Tibial artery (tissue), 4 donors: ENCODE measurements at regions not wholly inside any gene's neighbourhood (a gene's known extent, or its start where the extent isn't known, plus 50 kb on each side); places are given as distances from the start of the nearest gene placed in this dataset.
"Not testable (repeated sequence)": the region's sequence is repeated elsewhere in the genome, so short reads cannot be mapped to it uniquely, and the experiment has no call there.

Source experiments
- DNase-seq, 2 donors: peaks; one replicate each; pipeline ENCODE4 v3.0.0-alpha.2; 2019
- H3K27ac ChIP-seq, 2 donors: fragments of 200-600 bp; sonication (generic) in 1 of 2; 1 replicate in 1 of 2; 2 replicates in 1 of 2; pipeline ENCODE4 v1.5.1; 2018 to 2019; ENCODE audit warnings: mild to moderate bottlenecking in 1 of 2
- H3K27me3 ChIP-seq, 2 donors: fragments of 200-600 bp; sonication (generic) in 1 of 2; one replicate each; pipeline versions ENCODE4 v1.5.1 to v1.6.0; 2016 to 2019
- H3K36me3 ChIP-seq, 3 donors: fragments of 200-600 bp; sonication (generic) in 2 of 3; one replicate each; pipeline ENCODE4 v1.5.1; 2016 to 2019; ENCODE audit warnings: mild to moderate bottlenecking in 2 of 3
- H3K4me1 ChIP-seq, 4 donors: fragments of 200-600 bp; sonication (generic) in 2 of 4; 1 replicate in 3 of 4; 2 replicates in 1 of 4; pipeline ENCODE4 v1.5.1; 2016 to 2019
- H3K4me3 ChIP-seq, 2 donors: fragments of 200-600 bp; sonication (generic) in 1 of 2; 1 replicate in 1 of 2; 2 replicates in 1 of 2; pipeline ENCODE4 v1.5.1; 2018 to 2019; ENCODE audit warnings: mild to moderate bottlenecking in 2 of 2
- H3K9me3 ChIP-seq, 3 donors: fragments of 200-600 bp; sonication (generic) in 1 of 3; one replicate each; pipeline ENCODE4 v1.5.1; 2016 to 2019
- CTCF ChIP-seq, 2 experiments: fragments of 200-600 bp in 1 of 2; fragments of 450-650 bp in 1 of 2; IDR thresholded peaks; one replicate each; pipeline ENCODE4 v1.5.1; 2017 to 2019; ENCODE audit warnings: antibody characterized with exemption in 2 of 2, mild to moderate bottlenecking in 1 of 2, moderate library complexity in 1 of 2
- intact Hi-C: fragments of 100-400 bp; cut with DNase I; formaldehyde crosslinking; loops from one replicate; pipeline ENCODE4 v1.15.0; 2023; ENCODE audit warnings: low total_unique reads

GRCh38 chr9:22227986-22228385 lies 218.6 kb upstream of the DMRTA1 start:
- no peaks in the 10 kb centered on the region for H3K36me3 ChIP-seq
- H3K27ac ChIP-seq, result no peak overlapping the region
- no peak for DNase-seq
- no peaks in the 10 kb centered on the region for H3K27me3 ChIP-seq
- no peaks in the 10 kb centered on the region for H3K4me1 ChIP-seq
- intact Hi-C loops, result no loop called here
- peaks cover 0 to 8% (median 0%) of the 10 kb centered on the region in 3 donors for H3K9me3 ChIP-seq
- H3K4me3 ChIP-seq, result no peak overlapping the region
- TF ChIP-seq CTCF (IDR thresholded peaks at IDR 0.05), result no peak

GRCh38 chr9:22228542-22228941 lies 218.1 kb upstream of the DMRTA1 start:
- Histone ChIP-seq H3K36me3 (no peaks in the 10 kb centered on the region), H3K4me3 (no peak overlapping the region), H3K27ac (no peak overlapping the region), H3K27me3 (no peaks in the 10 kb centered on the region), H3K9me3 (peaks cover 0 to 8% (median 0%) of the 10 kb centered on the region in 3 donors), H3K4me1 (no peaks in the 10 kb centered on the region)
- intact Hi-C loops, result no loop called here
- no peak for TF ChIP-seq CTCF (IDR thresholded peaks at IDR 0.05)
- no peak for DNase-seq

GRCh38 chr9:22229069-22229468 lies 217.6 kb upstream of the DMRTA1 start:
- Histone ChIP-seq H3K27ac (no peak overlapping the region), H3K27me3 (no peaks in the 10 kb centered on the region), H3K4me1 (no peaks in the 10 kb centered on the region), H3K9me3 (peaks cover 0 to 8% (median 0%) of the 10 kb centered on the region in 3 donors), H3K4me3 (no peak overlapping the region), H3K36me3 (no peaks in the 10 kb centered on the region)
- no peak for DNase-seq
- intact Hi-C loops, result no loop called here
- no peak for TF ChIP-seq CTCF (IDR thresholded peaks at IDR 0.05)

GRCh38 chr9:22231309-22231708 lies 215.3 kb upstream of the DMRTA1 start:
- H3K9me3 ChIP-seq, intact Hi-C loops: not testable (repeated sequence)

GRCh38 chr9:22232971-22233370 lies 213.7 kb upstream of the DMRTA1 start:
- no peak overlapping the region for H3K27ac ChIP-seq
- intact Hi-C loops, result no loop called here
- H3K4me3 ChIP-seq, result no peak overlapping the region
- H3K36me3 ChIP-seq, result no peaks in the 10 kb centered on the region
- no peaks in the 10 kb centered on the region for H3K27me3 ChIP-seq
- DNase-seq, result no peak
- no peak for TF ChIP-seq CTCF (IDR thresholded peaks at IDR 0.05)
- peaks cover 0 to 3% (median 0%) of the 10 kb centered on the region in 3 donors for H3K9me3 ChIP-seq
- peaks cover 0 to 5% (median 0%) of the 10 kb centered on the region in 4 donors for H3K4me1 ChIP-seq

More at GRCh38 chr9:22231309-22231708, 215.3 kb upstream of the DMRTA1 start:
- not testable (repeated sequence) for DNase-seq, H3K4me1 ChIP-seq, H3K27ac ChIP-seq, H3K27me3 ChIP-seq, H3K36me3 ChIP-seq, H3K4me3 ChIP-seq

- no peaks in the 10 kb centered on the region for H3K36me3 ChIP-seq
- H3K9me3 ChIP-seq, result no peaks in the 10 kb centered on the region
- H3K27me3 ChIP-seq, result no peaks in the 10 kb centered on the region
- TF ChIP-seq CTCF (IDR thresholded peaks at IDR 0.05), result no peak
- no peak overlapping the region for H3K27ac ChIP-seq
- peaks cover 0 to 14% (median 1%) of the 10 kb centered on the region in 4 donors for H3K4me1 ChIP-seq
- DNase-seq, result no peak
- H3K4me3 ChIP-seq, result no peak overlapping the region
- intact Hi-C loops, result no loop called here
Measured at GRCh38 chr9:22237497-22238363, 208.9 kb upstream of the DMRTA1 start.
